Glutamatergic neuron (in vitro differentiated cells): ENCODE measurements at regions not wholly inside any gene's neighbourhood (a gene's known extent, or its start where the extent isn't known, plus 50 kb on each side); places are given as distances from the start of the nearest gene placed in this dataset.

Source experiments
- DNase-seq: peaks from one replicate; pipeline ENCODE4 v3.0.0; 2022
- H3K27ac Mint-ChIP-seq: one replicate; pipeline ENCODE4 v1.8.0; 2020; ENCODE audit warnings: mild to moderate bottlenecking, mixed read lengths, inconsistent platforms; ENCODE audit not compliant: unreplicated experiment
- H3K27me3 Mint-ChIP-seq: one replicate; pipeline ENCODE4 v1.8.0; 2020; ENCODE audit warnings: mild to moderate bottlenecking, moderate library complexity, mixed read lengths, inconsistent platforms; ENCODE audit not compliant: unreplicated experiment
- H3K36me3 Mint-ChIP-seq: one replicate; pipeline ENCODE4 v1.8.0; 2020; ENCODE audit warnings: mild to moderate bottlenecking, mixed read lengths, inconsistent platforms; ENCODE audit not compliant: unreplicated experiment
- H3K4me1 Mint-ChIP-seq: one replicate; pipeline ENCODE4 v1.8.0; 2020; ENCODE audit warnings: mild to moderate bottlenecking, low read depth, mixed read lengths, inconsistent platforms; ENCODE audit not compliant: unreplicated experiment
- H3K4me3 Mint-ChIP-seq: one replicate; pipeline ENCODE4 v1.8.0; 2020; ENCODE audit warnings: mild to moderate bottlenecking, mixed read lengths, inconsistent platforms; ENCODE audit not compliant: unreplicated experiment
- H3K9me3 Mint-ChIP-seq: one replicate; pipeline ENCODE4 v1.8.0; 2020; ENCODE audit warnings: mild to moderate bottlenecking, moderate library complexity, mixed read lengths, inconsistent platforms; ENCODE audit not compliant: unreplicated experiment
- TF ChIP-seq, protein P1 (sequence below): fragments of 200-600 bp; sonication (generic); IDR thresholded peaks from one replicate; pipeline ENCODE4 v1.5.0; 2021; ENCODE audit not compliant: partially characterized antibody, unreplicated experiment

DNA sequence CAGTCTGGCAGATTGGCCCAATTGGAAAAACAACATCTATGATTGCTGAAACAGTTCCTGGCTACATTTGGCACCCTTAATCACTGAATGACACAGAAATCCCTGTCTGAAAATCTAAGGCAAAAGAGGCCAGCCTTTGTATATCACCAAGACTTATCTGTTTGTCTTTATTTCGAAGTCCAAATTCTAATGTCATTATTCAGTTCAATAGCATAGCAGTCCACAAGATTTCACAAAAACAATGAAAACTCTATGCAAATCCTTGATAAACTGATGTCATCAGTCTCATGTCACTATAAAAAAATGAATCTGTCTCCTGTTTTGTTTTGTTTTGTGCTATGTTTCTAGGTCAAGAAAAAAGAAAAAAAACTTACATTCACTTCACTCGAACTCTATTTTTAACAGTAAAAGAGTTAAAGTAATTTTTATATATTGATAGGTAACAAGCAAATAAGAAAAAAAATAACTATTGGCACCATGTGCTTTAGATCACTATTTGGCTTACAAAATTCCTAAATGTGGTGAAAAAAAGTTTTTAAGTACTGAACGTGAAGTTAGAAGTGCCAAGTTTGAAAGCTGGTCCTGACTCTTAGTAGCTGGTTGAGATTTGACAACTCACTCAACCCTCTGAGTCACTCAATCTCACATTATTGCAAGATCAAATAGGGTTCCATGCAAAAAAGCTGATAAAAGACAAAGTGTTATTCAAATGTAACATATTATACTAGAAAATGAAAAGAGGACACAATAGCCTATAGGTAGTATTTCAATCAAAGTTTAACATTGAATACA, 359.3 kb downstream of the IRS1 start:
- Mint-ChIP-seq H3K27ac (no peak overlapping the region), H3K36me3 (no peaks in the 10 kb centered on the region), H3K4me1 (no peaks in the 10 kb centered on the region), H3K9me3 (no peaks in the 10 kb centered on the region), H3K4me3 (no peak overlapping the region), H3K27me3 (no peaks in the 10 kb centered on the region)
- DNase-seq, result no peak
- TF ChIP-seq, protein P1, sequence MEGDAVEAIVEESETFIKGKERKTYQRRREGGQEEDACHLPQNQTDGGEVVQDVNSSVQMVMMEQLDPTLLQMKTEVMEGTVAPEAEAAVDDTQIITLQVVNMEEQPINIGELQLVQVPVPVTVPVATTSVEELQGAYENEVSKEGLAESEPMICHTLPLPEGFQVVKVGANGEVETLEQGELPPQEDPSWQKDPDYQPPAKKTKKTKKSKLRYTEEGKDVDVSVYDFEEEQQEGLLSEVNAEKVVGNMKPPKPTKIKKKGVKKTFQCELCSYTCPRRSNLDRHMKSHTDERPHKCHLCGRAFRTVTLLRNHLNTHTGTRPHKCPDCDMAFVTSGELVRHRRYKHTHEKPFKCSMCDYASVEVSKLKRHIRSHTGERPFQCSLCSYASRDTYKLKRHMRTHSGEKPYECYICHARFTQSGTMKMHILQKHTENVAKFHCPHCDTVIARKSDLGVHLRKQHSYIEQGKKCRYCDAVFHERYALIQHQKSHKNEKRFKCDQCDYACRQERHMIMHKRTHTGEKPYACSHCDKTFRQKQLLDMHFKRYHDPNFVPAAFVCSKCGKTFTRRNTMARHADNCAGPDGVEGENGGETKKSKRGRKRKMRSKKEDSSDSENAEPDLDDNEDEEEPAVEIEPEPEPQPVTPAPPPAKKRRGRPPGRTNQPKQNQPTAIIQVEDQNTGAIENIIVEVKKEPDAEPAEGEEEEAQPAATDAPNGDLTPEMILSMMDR, result no peak

DNA sequence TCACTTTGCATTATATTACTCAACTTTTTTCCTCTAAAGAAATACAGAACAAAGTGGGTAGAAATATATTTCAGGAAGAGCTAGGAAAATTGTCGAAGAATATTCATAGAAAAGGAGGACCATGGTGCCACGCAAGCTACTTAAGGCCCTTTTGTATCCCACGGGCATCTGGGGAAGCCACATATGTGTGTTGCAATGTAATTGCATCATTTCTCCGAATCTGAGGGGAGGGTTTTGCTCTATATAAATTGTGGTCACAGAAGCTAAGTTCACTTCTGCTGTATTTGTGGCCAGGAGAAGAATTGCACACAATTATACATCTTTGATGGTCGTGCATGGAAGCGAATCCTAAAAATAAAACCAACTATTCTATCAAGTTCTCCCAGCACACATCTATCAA, 360.3 kb downstream of the IRS1 start:
- Mint-ChIP-seq H3K4me1 (no peaks in the 10 kb centered on the region), H3K27ac (no peak overlapping the region), H3K27me3 (no peaks in the 10 kb centered on the region), H3K9me3 (no peaks in the 10 kb centered on the region), H3K4me3 (no peak overlapping the region), H3K36me3 (no peaks in the 10 kb centered on the region)
- TF ChIP-seq, protein P1, result no peak
- no peak for DNase-seq

- Mint-ChIP-seq H3K4me3 (no peak overlapping the region), H3K4me1 (peaks cover 3% of the 10 kb centered on the region), H3K27ac (no peak overlapping the region), H3K36me3 (no peaks in the 10 kb centered on the region), H3K27me3 (peaks cover 2% of the 10 kb centered on the region), H3K9me3 (no peaks in the 10 kb centered on the region)
- no peak for DNase-seq
- TF ChIP-seq, protein P1, result no peak
Measured at GRCh38 chr2:226435146-226435545, 364.5 kb downstream of the IRS1 start.

GRCh38 chr2:226434702-226435101, 364.9 kb downstream of the IRS1 start:
- H3K27me3 Mint-ChIP-seq, result peaks cover 2% of the 10 kb centered on the region
- H3K4me3 Mint-ChIP-seq, result no peak overlapping the region
- TF ChIP-seq, protein P1, result no peak
- no peak for DNase-seq
- H3K27ac Mint-ChIP-seq, result no peak overlapping the region
- peaks cover 3% of the 10 kb centered on the region for H3K4me1 Mint-ChIP-seq
- no peaks in the 10 kb centered on the region for H3K9me3 Mint-ChIP-seq
- H3K36me3 Mint-ChIP-seq, result no peaks in the 10 kb centered on the region

- H3K9me3 Mint-ChIP-seq, result peaks cover 5% of the 10 kb centered on the region
- H3K36me3 Mint-ChIP-seq, result no peaks in the 10 kb centered on the region
- DNase-seq, result no peak
- H3K4me3 Mint-ChIP-seq, result no peak overlapping the region
- TF ChIP-seq, protein P1, result no peak
- H3K4me1 Mint-ChIP-seq, result peaks cover 3% of the 10 kb centered on the region
- H3K27ac Mint-ChIP-seq, result no peak overlapping the region
- H3K27me3 Mint-ChIP-seq, result peaks cover 2% of the 10 kb centered on the region
Measured at GRCh38 chr2:226431288-226431948, 368.2 kb downstream of the IRS1 start.
